ENCODE measurements at regions not wholly inside any gene's neighbourhood (a gene's known extent, or its start where the extent isn't known, plus 50 kb on each side); places are given as distances from the start of the nearest gene placed in this dataset.
"Not testable (repeated sequence)": the region's sequence is repeated elsewhere in the genome, so short reads cannot be mapped to it uniquely, and the experiment has no call there.

GRCh38 chr6:20271818-20272217 is 59.5 kb upstream of the MBOAT1 start:
- Mint-ChIP-seq H3K4me1 (peaks cover 0 to 4% of the 10 kb centered on the region in 2 donors), H3K27me3 (ENCODE audit: low read depth in 2 of 2) (peaks cover 10 to 14% of the 10 kb centered on the region in 2 donors), H3K9me3 (no peaks in the 10 kb centered on the region), H3K4me3 (no peak overlapping the region), H3K27ac (no peak overlapping the region), H3K36me3 (no peaks in the 10 kb centered on the region)
- intact Hi-C loops (cut with micrococcal nuclease) = no loop called here
- Histone ChIP-seq H3K4me3 (ENCODE audit: low read length) (no peak overlapping the region), H3K27me3 (ENCODE audit: control insufficient read depth, insufficient read depth, low read length) (no peaks in the 10 kb centered on the region), H3K9me3 (ENCODE audit: control insufficient read depth, insufficient read depth, low read length) (no peaks in the 10 kb centered on the region), H3K36me3 (ENCODE audit: control insufficient read depth, insufficient read depth, low read length) (no peaks in the 10 kb centered on the region), H3K27ac (ENCODE audit: low read length) (no peak overlapping the region), H3K4me1 (ENCODE audit: control insufficient read depth, insufficient read depth, low read length) (no peaks in the 10 kb centered on the region)
- no peak for ATAC-seq
- no peak for TF ChIP-seq CTCF (IDR thresholded peaks at IDR 0.05)
- 91% methylated on average over 3 of the region's 3 CpGs for WGBS (ENCODE audit: insufficient coverage)
- DNase-seq = no peak

- H3K36me3 Mint-ChIP-seq = no peaks in the 10 kb centered on the region
- H3K27ac Mint-ChIP-seq = no peak overlapping the region
- no peaks in the 10 kb centered on the region for H3K4me1 Mint-ChIP-seq
- Histone ChIP-seq H3K27ac (ENCODE audit: low read length) (no peak overlapping the region), H3K36me3 (ENCODE audit: control insufficient read depth, insufficient read depth, low read length) (no peaks in the 10 kb centered on the region), H3K9me3 (ENCODE audit: control insufficient read depth, insufficient read depth, low read length) (no peaks in the 10 kb centered on the region), H3K4me1 (ENCODE audit: control insufficient read depth, insufficient read depth, low read length) (no peaks in the 10 kb centered on the region), H3K27me3 (ENCODE audit: control insufficient read depth, insufficient read depth, low read length) (peaks cover 4% of the 10 kb centered on the region), H3K4me3 (ENCODE audit: low read length) (no peak overlapping the region)
- H3K27me3 Mint-ChIP-seq (ENCODE audit: low read depth in 2 of 2) = peaks cover 8 to 13% of the 10 kb centered on the region in 2 donors
- H3K4me3 Mint-ChIP-seq = no peak overlapping the region
- intact Hi-C loops (cut with micrococcal nuclease) = no loop called here
- ATAC-seq = no peak
- DNase-seq = no peak
- H3K9me3 Mint-ChIP-seq = no peaks in the 10 kb centered on the region
- 96% methylated on average over 4 of the region's 4 CpGs for WGBS (ENCODE audit: insufficient coverage)
- no peak for TF ChIP-seq CTCF (IDR thresholded peaks at IDR 0.05)
Measured at GRCh38 chr6:20274137-20274536, 61.9 kb upstream of the MBOAT1 start.

- H3K4me1 ChIP-seq (ENCODE audit: control insufficient read depth, insufficient read depth, low read length); H3K27ac ChIP-seq (ENCODE audit: low read length); intact Hi-C loops (cut with micrococcal nuclease); ATAC-seq; H3K36me3 Mint-ChIP-seq; H3K27ac Mint-ChIP-seq; H3K27me3 ChIP-seq (ENCODE audit: control insufficient read depth, insufficient read depth, low read length); H3K4me3 ChIP-seq (ENCODE audit: low read length); H3K4me3 Mint-ChIP-seq; H3K9me3 ChIP-seq (ENCODE audit: control insufficient read depth, insufficient read depth, low read length); H3K9me3 Mint-ChIP-seq; DNase-seq; H3K36me3 ChIP-seq (ENCODE audit: control insufficient read depth, insufficient read depth, low read length); H3K4me1 Mint-ChIP-seq: not testable (repeated sequence)
- 100% methylated on average over 2 of the region's 2 CpGs for WGBS (ENCODE audit: insufficient coverage)
- peaks cover 19 to 20% of the 10 kb centered on the region in 2 donors for H3K27me3 Mint-ChIP-seq (ENCODE audit: low read depth in 2 of 2)
Measured at GRCh38 chr6:20275837-20276236, 63.6 kb upstream of the MBOAT1 start.

GRCh38 chr6:20277724-20278123 is 65.5 kb upstream of the MBOAT1 start:
- DNase-seq; H3K9me3 ChIP-seq (ENCODE audit: control insufficient read depth, insufficient read depth, low read length); H3K27ac ChIP-seq (ENCODE audit: low read length); ATAC-seq; H3K4me1 Mint-ChIP-seq; H3K27me3 ChIP-seq (ENCODE audit: control insufficient read depth, insufficient read depth, low read length); H3K36me3 ChIP-seq (ENCODE audit: control insufficient read depth, insufficient read depth, low read length); H3K36me3 Mint-ChIP-seq; H3K4me3 Mint-ChIP-seq; intact Hi-C loops (cut with micrococcal nuclease); H3K27ac Mint-ChIP-seq; H3K4me3 ChIP-seq (ENCODE audit: low read length); H3K4me1 ChIP-seq (ENCODE audit: control insufficient read depth, insufficient read depth, low read length); H3K9me3 Mint-ChIP-seq: not testable (repeated sequence)
- H3K27me3 Mint-ChIP-seq (ENCODE audit: low read depth in 2 of 2) = peaks cover 25 to 38% of the 10 kb centered on the region in 2 donors
- WGBS (ENCODE audit: insufficient coverage) = 96% methylated on average over 6 of the region's 6 CpGs

GRCh38 chr6:20279051-20279450 is 66.8 kb upstream of the MBOAT1 start:
- Histone ChIP-seq H3K36me3 (ENCODE audit: control insufficient read depth, insufficient read depth, low read length) (no peaks in the 10 kb centered on the region), H3K27me3 (ENCODE audit: control insufficient read depth, insufficient read depth, low read length) (peaks cover 4% of the 10 kb centered on the region), H3K4me1 (ENCODE audit: control insufficient read depth, insufficient read depth, low read length) (no peaks in the 10 kb centered on the region), H3K27ac (ENCODE audit: low read length) (no peak overlapping the region), H3K4me3 (ENCODE audit: low read length) (no peak overlapping the region), H3K9me3 (ENCODE audit: control insufficient read depth, insufficient read depth, low read length) (no peaks in the 10 kb centered on the region)
- intact Hi-C loops (cut with micrococcal nuclease) = no loop called here
- Mint-ChIP-seq H3K9me3 (no peaks in the 10 kb centered on the region), H3K36me3 (no peaks in the 10 kb centered on the region), H3K4me3 (no peak overlapping the region), H3K4me1 (no peaks in the 10 kb centered on the region), H3K27me3 (ENCODE audit: low read depth in 2 of 2) (peaks cover 28 to 51% of the 10 kb centered on the region in 2 donors), H3K27ac (no peak overlapping the region)
- DNase-seq (no peak), ATAC-seq (no peak)
- WGBS (ENCODE audit: insufficient coverage) = 18% methylated on average over 3 of the region's 4 CpGs
- TF ChIP-seq CTCF (IDR thresholded peaks at IDR 0.05) = no peak
